OCI-LY3 (cell line): ENCODE measurements at regions not wholly inside any gene's neighbourhood (a gene's known extent, or its start where the extent isn't known, plus 50 kb on each side); places are given as distances from the start of the nearest gene placed in this dataset.

ENCODE experiments used
- H2AFZ ChIP-seq: fragments of 200-600, 300-600 bp; shearing (Covaris generic); 2 replicates; pipeline ENCODE4 v1.6.0; 2014; ENCODE audit warnings: antibody characterized with exemption, low read depth, low read length
- H3K27ac ChIP-seq: fragments of 200-600, 300-600 bp; sonication (generic); 2 replicates; pipeline ENCODE4 v1.5.1; 2014; ENCODE audit warnings: mild to moderate bottlenecking, low read length, moderate library complexity, mixed read lengths
- H3K27me3 ChIP-seq: fragments of 200-600, 300-600 bp; sonication (generic); 2 replicates; pipeline ENCODE4 v1.6.1; 2014; ENCODE audit warnings: low read depth, low read length, mixed read lengths
- H3K36me3 ChIP-seq: fragments of 200-600, 300-600 bp; sonication (generic); replicated peaks from 2 replicates; pipeline ENCODE3; 2014; ENCODE audit warnings: low read depth, low read length, mixed read lengths
- H3K4me1 ChIP-seq: fragments of 300-600, 200-600 bp; sonication (generic); 2 replicates; pipeline ENCODE4 v1.6.1; 2014; ENCODE audit warnings: low read length, mixed read lengths
- H3K4me2 ChIP-seq: fragments of 200-600, 300-600 bp; sonication (generic); 2 replicates; pipeline ENCODE4 v1.6.1; 2014; ENCODE audit warnings: low read length, mixed read lengths
- H3K4me3 ChIP-seq: fragments of 300-600, 200-600 bp; sonication (generic); 2 replicates; pipeline ENCODE4 v1.5.1; 2014; ENCODE audit warnings: antibody characterized with exemption, mild to moderate bottlenecking, low read length, moderate library complexity
- H3K79me2 ChIP-seq: fragments of 300-600, 200-600 bp; shearing (Covaris generic); 2 replicates; pipeline ENCODE4 v1.6.1; 2014; ENCODE audit warnings: mild to moderate bottlenecking, low read length, mixed read lengths
- H3K9ac ChIP-seq: fragments of 300-600, 200-600 bp; shearing (Covaris generic); 2 replicates; pipeline ENCODE4 v1.6.0; 2014; ENCODE audit warnings: mild to moderate bottlenecking, low read length, moderate library complexity
- H3K9me3 ChIP-seq: fragments of 200-600, 300-600 bp; shearing (Covaris generic); 2 replicates; pipeline ENCODE4 v1.6.1; 2014; ENCODE audit warnings: low read length, mixed read lengths; ENCODE audit not compliant: insufficient read depth
- H4K20me1 ChIP-seq: fragments of 200-600, 300-600 bp; sonication (generic); 2 replicates; pipeline ENCODE4 v1.6.1; 2016; ENCODE audit warnings: low read length, mixed read lengths; ENCODE audit not compliant: insufficient read depth
- CTCF ChIP-seq: fragments of 200-600, 300-600 bp; sonication (generic); IDR thresholded peaks from 2 replicates; pipeline ENCODE4 v1.5.1; 2014; ENCODE audit warnings: antibody characterized with exemption, low read length, low read depth
- EZH2phosphoT487 ChIP-seq: fragments of 200-600 bp; shearing (Covaris generic); IDR thresholded peaks from 2 replicates; pipeline ENCODE4 v1.6.1; 2018; ENCODE audit warnings: antibody characterized with exemption, mixed run types, low read depth

GRCh38 chr1:200354243-200354642 lies 55.6 kb downstream of the ZNF281 start:
- H3K4me3 ChIP-seq = no peak overlapping the region
- H3K4me1 ChIP-seq = peaks cover 32% of the 10 kb centered on the region
- no peaks in the 10 kb centered on the region for H3K27me3 ChIP-seq
- no peak overlapping the region for H3K27ac ChIP-seq
- H3K36me3 ChIP-seq = no peaks in the 10 kb centered on the region
- TF ChIP-seq EZH2phosphoT487 (no peak), CTCF (no peak)
- no peak overlapping the region for H2AFZ ChIP-seq
- H4K20me1 ChIP-seq = no peaks in the 10 kb centered on the region
- H3K4me2 ChIP-seq = no peak overlapping the region
- H3K9me3 ChIP-seq = no peaks in the 10 kb centered on the region
- H3K9ac ChIP-seq = no peak overlapping the region
- H3K79me2 ChIP-seq = no peaks in the 10 kb centered on the region

GRCh38 chr1:200353232-200353631 lies 56.6 kb downstream of the ZNF281 start:
- no peak overlapping the region for H2AFZ ChIP-seq
- H3K4me3 ChIP-seq = no peak overlapping the region
- H4K20me1 ChIP-seq = no peaks in the 10 kb centered on the region
- H3K27ac ChIP-seq = no peak overlapping the region
- TF ChIP-seq CTCF = no peak
- no peak for TF ChIP-seq EZH2phosphoT487
- H3K9me3 ChIP-seq = no peaks in the 10 kb centered on the region
- H3K27me3 ChIP-seq = no peaks in the 10 kb centered on the region
- H3K4me1 ChIP-seq = peaks cover 32% of the 10 kb centered on the region
- H3K9ac ChIP-seq = no peak overlapping the region
- H3K4me2 ChIP-seq = no peak overlapping the region
- H3K79me2 ChIP-seq = no peaks in the 10 kb centered on the region
- H3K36me3 ChIP-seq = no peaks in the 10 kb centered on the region

- no peaks in the 10 kb centered on the region for H3K27me3 ChIP-seq
- H3K9me3 ChIP-seq = no peaks in the 10 kb centered on the region
- peak overlapping the region; percentile 57 for H3K4me2 ChIP-seq
- no peaks in the 10 kb centered on the region for H3K79me2 ChIP-seq
- TF ChIP-seq EZH2phosphoT487 = no peak
- TF ChIP-seq CTCF = 0 out of 2 replicates have a peak, but pooled peaks have one; percentile 8
- no peak overlapping the region for H3K27ac ChIP-seq
- H3K4me1 ChIP-seq = peaks cover 32% of the 10 kb centered on the region
- peak overlapping the region; percentile 83 for H2AFZ ChIP-seq
- H3K9ac ChIP-seq = peak overlapping the region; percentile 15; the same call in 1 of the 2 replicates
- H3K36me3 ChIP-seq = no peaks in the 10 kb centered on the region
- H3K4me3 ChIP-seq = peak overlapping the region; percentile 31
- H4K20me1 ChIP-seq = no peaks in the 10 kb centered on the region
Observed at GRCh38 chr1:200351826-200352549, 57.8 kb downstream of the ZNF281 start.

GRCh38 chr1:200351425-200351824 lies 58.4 kb downstream of the ZNF281 start:
- Histone ChIP-seq H3K36me3 (no peaks in the 10 kb centered on the region), H3K27ac (no peak overlapping the region), H3K4me3 (no peak overlapping the region), H3K4me1 (peaks cover 32% of the 10 kb centered on the region), H4K20me1 (no peaks in the 10 kb centered on the region), H2AFZ (no peak overlapping the region; the same call in 1 of the 2 replicates), H3K9ac (no peak overlapping the region), H3K79me2 (no peaks in the 10 kb centered on the region), H3K9me3 (no peaks in the 10 kb centered on the region), H3K4me2 (peak overlapping the region; percentile 57), H3K27me3 (no peaks in the 10 kb centered on the region)
- no peak for TF ChIP-seq EZH2phosphoT487
- TF ChIP-seq CTCF = no peak
